HEK293 (cell line): ENCODE measurements at regions not wholly inside any gene's neighbourhood (a gene's known extent, or its start where the extent isn't known, plus 50 kb on each side); places are given as distances from the start of the nearest gene placed in this dataset.

Experiments
- CTCF ChIA-PET: fragments of 350-600 bp; formaldehyde crosslinking; extraction: SDS; loops from one replicate; lab custom pipeline; 2021; ENCODE audit warnings: antibody characterized with exemption; lab: Yijun Ruan, JAX
- POLR2A ChIA-PET: fragments of 300-600 bp; formaldehyde crosslinking; extraction: SDS; loops from one replicate; lab custom pipeline; 2020; ENCODE audit warnings: antibody characterized with exemption, inconsistent platforms; lab: Yijun Ruan, JAX
- H3K27ac ChIP-seq: fragments of 200-500 bp; sonication (Bioruptor generic); 2 replicates; pipeline ENCODE4 v1.5.1; 2014; ENCODE audit warnings: low read depth, low read length, control low read depth, inconsistent platforms; ENCODE audit errors: extremely low read depth
- H3K36me3 ChIP-seq, 2 experiments: fragments of 200-500 bp in 1 of 2; sonication (Bioruptor generic) in 1 of 2; 1 replicate in 1 of 2; 2 replicates in 1 of 2; pipeline ENCODE4 v1.5.1; 2014 to 2017; ENCODE audit warnings: inconsistent platforms in 2 of 2, low read length in 2 of 2; ENCODE audit not compliant: control insufficient read depth in 2 of 2, insufficient read depth in 1 of 2
- H3K4me1 ChIP-seq: fragments of 200-500 bp; sonication (Bioruptor generic); 2 replicates; pipeline ENCODE4 v1.5.1; 2014; ENCODE audit warnings: mild to moderate bottlenecking, low read length, inconsistent platforms; ENCODE audit not compliant: control insufficient read depth, insufficient read depth
- H3K4me3 ChIP-seq: 2 replicates; pipeline ENCODE4 v1.5.1; 2011; ENCODE audit warnings: low read depth, mild to moderate bottlenecking, control low read depth, low read length, moderate library complexity
- H3K9me3 ChIP-seq: fragments of 200-500 bp; sonication (Bioruptor generic); 2 replicates; pipeline ENCODE4 v1.5.1; 2014; ENCODE audit warnings: low read depth, low read length, inconsistent platforms; ENCODE audit not compliant: control insufficient read depth, insufficient read depth
- GLIS1 ChIP-seq: fragments of 450-650 bp; formaldehyde crosslinking; IDR thresholded peaks from 2 replicates; pipeline ENCODE4 v1.5.1; 2016; ENCODE audit warnings: missing biosample characterization, missing genetic modification characterization
- KLF1 ChIP-seq: fragments of 450-650 bp; formaldehyde crosslinking; IDR thresholded peaks from 2 replicates; pipeline ENCODE4 v1.5.1; 2016; ENCODE audit warnings: missing biosample characterization, missing genetic modification characterization
- KLF17 ChIP-seq: fragments of 450-650 bp; formaldehyde crosslinking; IDR thresholded peaks from 2 replicates; pipeline ENCODE4 v1.5.1; 2016; ENCODE audit warnings: missing biosample characterization, missing genetic modification characterization
- MZF1 ChIP-seq: fragments of 450-650 bp; formaldehyde crosslinking; IDR thresholded peaks from 2 replicates; pipeline ENCODE4 v1.5.1; 2017; ENCODE audit warnings: missing biosample characterization, missing genetic modification characterization, borderline replicate concordance
- SALL2 ChIP-seq: fragments of 450-650 bp; formaldehyde crosslinking; IDR thresholded peaks from 2 replicates; pipeline ENCODE4 v1.5.0; 2017; ENCODE audit warnings: missing biosample characterization, mild to moderate bottlenecking, missing genetic modification characterization, borderline replicate concordance
- YY1 ChIP-seq: fragments of 450-650 bp; formaldehyde crosslinking; IDR thresholded peaks from 2 replicates; pipeline ENCODE4 v1.5.1; 2018; ENCODE audit warnings: missing biosample characterization, missing genetic modification characterization
- ZBTB1 ChIP-seq: fragments of 450-650 bp; formaldehyde crosslinking; IDR thresholded peaks from 2 replicates; pipeline ENCODE4 v1.5.1; 2016; ENCODE audit warnings: missing biosample characterization, missing genetic modification characterization
- ZBTB26 ChIP-seq: fragments of 450-650 bp; formaldehyde crosslinking; optimal IDR thresholded peaks from 2 replicates; pipeline ENCODE3; 2016; ENCODE audit warnings: missing biosample characterization, mild to moderate bottlenecking, missing genetic modification characterization
- ZBTB6 ChIP-seq: fragments of 450-650 bp; formaldehyde crosslinking; IDR thresholded peaks from 2 replicates; pipeline ENCODE4 v1.5.1; 2017; ENCODE audit warnings: missing biosample characterization, missing genetic modification characterization
- ZNF121 ChIP-seq: fragments of 450-650 bp; formaldehyde crosslinking; IDR thresholded peaks from 2 replicates; pipeline ENCODE4 v1.5.1; 2016; ENCODE audit warnings: missing biosample characterization, missing genetic modification characterization
- ZNF19 ChIP-seq: fragments of 450-650 bp; formaldehyde crosslinking; IDR thresholded peaks from 2 replicates; pipeline ENCODE4; 2016; ENCODE audit warnings: missing biosample characterization, missing genetic modification characterization, low read depth
- ZNF394 ChIP-seq: fragments of 450-650 bp; formaldehyde crosslinking; IDR thresholded peaks from 2 replicates; pipeline ENCODE4 v1.5.1; 2016; ENCODE audit warnings: missing biosample characterization, missing genetic modification characterization, mild to moderate bottlenecking, moderate library complexity, borderline replicate concordance
- ZNF423 ChIP-seq: fragments of 450-650 bp; formaldehyde crosslinking; IDR thresholded peaks from 2 replicates; pipeline ENCODE4 v1.5.1; 2016; ENCODE audit warnings: missing biosample characterization, missing genetic modification characterization
- ZNF433 ChIP-seq: fragments of 450-650 bp; formaldehyde crosslinking; IDR thresholded peaks from 2 replicates; pipeline ENCODE4 v1.5.1; 2016; ENCODE audit warnings: missing biosample characterization, missing genetic modification characterization, low read depth
- ZNF514 ChIP-seq: fragments of 450-650 bp; formaldehyde crosslinking; IDR thresholded peaks from 2 replicates; pipeline ENCODE4 v1.5.1; 2016; ENCODE audit warnings: missing biosample characterization, missing genetic modification characterization
- ZNF530 ChIP-seq: fragments of 450-650 bp; formaldehyde crosslinking; IDR thresholded peaks from 2 replicates; pipeline ENCODE4 v1.5.1; 2016; ENCODE audit warnings: low read depth, missing biosample characterization, missing genetic modification characterization
- ZNF621 ChIP-seq: fragments of 450-650 bp; formaldehyde crosslinking; IDR thresholded peaks from 2 replicates; pipeline ENCODE4 v1.5.1; 2017; ENCODE audit warnings: missing biosample characterization, missing genetic modification characterization
- ZNF623 ChIP-seq: fragments of 450-650 bp; formaldehyde crosslinking; IDR thresholded peaks from 2 replicates; pipeline ENCODE4 v1.5.1; 2016; ENCODE audit warnings: missing biosample characterization, missing genetic modification characterization
- ZNF658 ChIP-seq: fragments of 450-650 bp; formaldehyde crosslinking; IDR thresholded peaks from 2 replicates; pipeline ENCODE4; 2016; ENCODE audit warnings: missing biosample characterization, missing genetic modification characterization

DNA sequence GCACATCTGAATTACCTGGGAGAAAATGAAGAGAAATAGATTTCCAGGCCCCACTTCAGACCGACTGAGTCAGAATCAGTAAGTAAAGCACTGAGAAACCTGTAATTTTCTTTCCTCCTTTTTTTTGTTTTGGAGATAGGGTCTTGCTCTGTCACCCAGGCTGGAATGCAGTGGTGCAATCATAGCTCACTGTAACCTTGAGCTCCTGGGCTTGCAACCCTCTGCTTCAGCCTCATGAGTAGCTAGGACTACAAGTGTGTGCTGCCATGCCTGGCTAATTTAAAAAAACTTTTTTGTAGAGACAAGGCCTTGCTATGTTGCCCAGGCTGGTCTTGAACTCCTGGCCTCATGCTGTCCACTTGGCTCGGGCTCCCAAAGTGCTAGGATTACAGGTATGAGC lies 260.2 kb downstream of the STK31 start:
- POLR2A ChIA-PET, result no interaction called here

DNA sequence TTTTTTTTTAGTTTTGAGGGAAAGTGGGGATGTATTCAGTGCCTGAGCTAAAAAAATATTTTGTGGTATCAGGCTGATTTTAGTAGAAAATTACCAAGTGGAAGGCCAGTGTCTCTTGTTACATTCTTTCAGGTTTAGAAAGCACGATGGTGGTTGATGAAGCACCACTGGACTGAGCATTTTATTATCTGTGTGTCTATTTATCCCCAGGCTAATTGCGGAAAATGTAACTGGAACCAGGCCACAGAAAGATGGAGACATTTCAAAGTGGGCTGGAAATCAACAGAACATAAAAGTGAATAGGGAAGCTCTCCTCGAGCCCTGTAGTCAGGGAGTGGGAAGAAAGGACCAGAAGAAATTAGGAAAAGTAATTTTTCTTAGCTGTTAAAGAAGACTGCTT lies 261.0 kb downstream of the STK31 start:
- Histone ChIP-seq H3K4me1 (no peaks in the 10 kb centered on the region), H3K27ac (no peak overlapping the region), H3K4me3 (no peak overlapping the region), H3K36me3 (no peaks in the 10 kb centered on the region), H3K9me3 (no peaks in the 10 kb centered on the region)
- ChIA-PET POLR2A (no interaction called here), CTCF (interaction anchor here (1.1 kb wide), 1 partner anchor 10 kb away, joined by 3 read pairs; no protein-coding TSS in a partner anchor)
- TF ChIP-seq ZBTB1 (tag by site-specific recombination) (no peak), ZNF621 (tag by site-specific recombination) (no peak), MZF1 (tag by site-specific recombination) (no peak), ZNF433 (tag by site-specific recombination) (no peak), ZNF623 (tag by site-specific recombination) (no peak), ZNF423 (no peak), KLF17 (tag by site-specific recombination) (no peak), ZNF121 (tag by site-specific recombination) (no peak)

More for the DNA sequence above, 260.2 kb downstream of the STK31 start:
- CTCF ChIA-PET, result interaction anchor here (1.1 kb wide), 1 partner anchor 9 kb away, joined by 3 read pairs; no protein-coding TSS in a partner anchor
- Histone ChIP-seq H3K4me3 (no peak overlapping the region), H3K9me3 (no peaks in the 10 kb centered on the region), H3K27ac (no peak overlapping the region), H3K36me3 (no peaks in the 10 kb centered on the region), H3K4me1 (no peaks in the 10 kb centered on the region)
- TF ChIP-seq ZBTB6 (tag by site-specific recombination), result no peak
- TF ChIP-seq YY1, result no peak
- TF ChIP-seq ZNF658, result no peak
- no peak for TF ChIP-seq KLF1 (tag by site-specific recombination)
- no peak for TF ChIP-seq GLIS1 (tag by site-specific recombination)
- no peak for TF ChIP-seq ZBTB26
- no peak for TF ChIP-seq SALL2

DNA sequence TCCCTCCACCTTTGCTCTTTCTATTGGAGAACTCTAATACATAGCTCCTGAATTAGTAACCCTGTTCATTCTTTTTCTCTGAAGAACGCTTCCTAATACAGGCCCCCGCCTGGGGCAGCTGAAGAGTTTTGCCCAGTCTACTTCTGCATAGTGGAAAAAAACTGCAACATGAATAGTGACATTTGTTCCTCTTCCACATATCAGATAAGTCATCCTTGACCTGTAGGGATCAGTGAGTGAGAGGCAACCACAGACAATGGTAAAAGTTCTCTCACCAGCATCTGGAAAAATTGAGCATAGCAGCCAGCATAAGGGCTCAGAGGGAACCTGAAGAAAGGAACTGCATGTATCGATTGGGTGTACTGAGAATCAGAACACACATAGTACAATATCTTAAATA lies 262.0 kb downstream of the STK31 start:
- POLR2A ChIA-PET, result no interaction called here
- CTCF ChIA-PET, result no interaction called here
- H3K4me3 ChIP-seq, result no peak overlapping the region
- no peak for TF ChIP-seq ZNF514 (tag by site-specific recombination)
- TF ChIP-seq ZNF19 (tag by site-specific recombination), result no peak
- TF ChIP-seq ZNF530 (tag by site-specific recombination), result no peak
- no peak for TF ChIP-seq ZNF394 (tag by site-specific recombination)
- H3K4me1 ChIP-seq, result no peaks in the 10 kb centered on the region
- H3K9me3 ChIP-seq, result no peaks in the 10 kb centered on the region
- no peak overlapping the region for H3K27ac ChIP-seq
- no peaks in the 10 kb centered on the region for H3K36me3 ChIP-seq
